GM12865 (cell line): ENCODE measurements at regions not wholly inside any gene's neighbourhood (a gene's known extent, or its start where the extent isn't known, plus 50 kb on each side); places are given as distances from the start of the nearest gene placed in this dataset.

ENCODE experiments used
- DNase-seq: peaks from one replicate; pipeline ENCODE4 v3.0.0; 2010; ENCODE audit warnings: low read depth
- H3K4me3 ChIP-seq: 2 replicates; pipeline ENCODE4 v1.5.1; 2011; ENCODE audit warnings: mild to moderate bottlenecking, low read depth, low read length, control low read depth
- CTCF ChIP-seq: IDR thresholded peaks from 2 replicates; pipeline ENCODE4 v1.5.1; 2011; ENCODE audit warnings: low read length, control low read depth, low read depth, inconsistent platforms; ENCODE audit not compliant: insufficient read depth; ENCODE audit errors: missing control alignments

- no peak for DNase-seq
- TF ChIP-seq CTCF = no peak
- H3K4me3 ChIP-seq = no peak overlapping the region
Observed at GRCh38 chr9:118302721-118303120, 598.5 kb downstream of the TLR4 start.

- no peak for DNase-seq
- no peak overlapping the region for H3K4me3 ChIP-seq
- TF ChIP-seq CTCF = no peak
Observed at GRCh38 chr9:118303216-118303615, 599.0 kb downstream of the TLR4 start.

- TF ChIP-seq CTCF = no peak
- H3K4me3 ChIP-seq = no peak overlapping the region
- DNase-seq = no peak
Observed at GRCh38 chr9:118305331-118305730, 601.1 kb downstream of the TLR4 start.

- TF ChIP-seq CTCF = no peak
- no peak for DNase-seq
- H3K4me3 ChIP-seq = no peak overlapping the region
Observed at GRCh38 chr9:118306801-118307200, 602.6 kb downstream of the TLR4 start.

- H3K4me3 ChIP-seq = no peak overlapping the region
- TF ChIP-seq CTCF = no peak
- no peak for DNase-seq
Observed at GRCh38 chr9:118313965-118314364, 609.8 kb downstream of the TLR4 start.

GRCh38 chr9:118316831-118317343, 612.7 kb downstream of the TLR4 start:
- no peak overlapping the region for H3K4me3 ChIP-seq
- TF ChIP-seq CTCF = no peak
- no peak for DNase-seq

GRCh38 chr9:118318770-118319431, 614.7 kb downstream of the TLR4 start:
- no peak for TF ChIP-seq CTCF
- no peak overlapping the region for H3K4me3 ChIP-seq
- DNase-seq = no peak
